Gastroesophageal sphincter (tissue), 4 donors: ENCODE measurements at regions not wholly inside any gene's neighbourhood (a gene's known extent, or its start where the extent isn't known, plus 50 kb on each side); places are given as distances from the start of the nearest gene placed in this dataset.
A peak's percentile ranks its signal among the peaks of the same experiment; 100 is the strongest.

ENCODE experiments used
- ATAC-seq: fragments of 150-250 bp; one replicate; pipeline ENCODE4 v1.9.1; 2016; ENCODE audit warnings: mild to moderate bottlenecking, moderate library complexity
- H3K27ac ChIP-seq, 4 donors: fragments of 200-600 bp; sonication (generic) in 3 of 4; 1 replicate in 3 of 4; 2 replicates in 1 of 4; pipeline ENCODE4 v1.5.1; 2016 to 2019
- H3K27me3 ChIP-seq: fragments of 200-600 bp; sonication (generic); one replicate; pipeline ENCODE4 v1.5.1; 2019
- H3K36me3 ChIP-seq, 2 donors: fragments of 200-600 bp; sonication (generic); one replicate each; pipeline ENCODE4 v1.5.1; 2019; ENCODE audit warnings: control low read depth in 1 of 2
- H3K4me1 ChIP-seq, 3 donors: fragments of 200-600 bp; sonication (generic); 1 replicate in 2 of 3; 2 replicates in 1 of 3; pipeline ENCODE4 v1.5.1; 2016 to 2019; ENCODE audit warnings: control low read depth in 2 of 3
- H3K4me3 ChIP-seq, 2 donors: fragments of 200-600 bp; sonication (generic); one replicate each; pipeline ENCODE4 v1.5.1; 2019; ENCODE audit warnings: mild to moderate bottlenecking in 1 of 2, moderate library complexity in 1 of 2
- H3K9me3 ChIP-seq, 3 donors: fragments of 200-600 bp; sonication (generic); one replicate each; pipeline ENCODE4 v1.5.1; 2017 to 2019; ENCODE audit warnings: control low read depth in 2 of 3
- CTCF ChIP-seq, 4 experiments: fragments of 200-600 bp in 2 of 4; fragments of 450-650 bp in 2 of 4; sonication (generic) in 1 of 4; IDR thresholded peaks; one replicate each; pipeline ENCODE4 v1.5.1; 2017 to 2019; ENCODE audit warnings: antibody characterized with exemption in 4 of 4, mild to moderate bottlenecking in 2 of 4, moderate library complexity in 2 of 4
- EP300 ChIP-seq: sonication (generic); formaldehyde crosslinking; IDR thresholded peaks from one replicate; pipeline ENCODE4 v1.6.1; 2017; ENCODE audit warnings: antibody characterized with exemption, mild to moderate bottlenecking
- POLR2A ChIP-seq, 2 donors: fragments of 450-650 bp; IDR thresholded peaks; one replicate each; pipeline ENCODE4 v1.6.1; 2017; ENCODE audit warnings: antibody characterized with exemption in 2 of 2, mild to moderate bottlenecking in 2 of 2, moderate library complexity in 1 of 2
- POLR2AphosphoS5 ChIP-seq: sonication (generic); formaldehyde crosslinking; IDR thresholded peaks from one replicate; pipeline ENCODE4 v1.6.1; 2017; ENCODE audit warnings: antibody characterized with exemption
- WGBS, 2 donors: methylation state at CpG; one replicate each; pipeline ENCODE4 v1.1.5; 2018; ENCODE audit warnings: low coverage in 1 of 2; 5-methylcytosine and 5-hydroxymethylcytosine counted together

DNA sequence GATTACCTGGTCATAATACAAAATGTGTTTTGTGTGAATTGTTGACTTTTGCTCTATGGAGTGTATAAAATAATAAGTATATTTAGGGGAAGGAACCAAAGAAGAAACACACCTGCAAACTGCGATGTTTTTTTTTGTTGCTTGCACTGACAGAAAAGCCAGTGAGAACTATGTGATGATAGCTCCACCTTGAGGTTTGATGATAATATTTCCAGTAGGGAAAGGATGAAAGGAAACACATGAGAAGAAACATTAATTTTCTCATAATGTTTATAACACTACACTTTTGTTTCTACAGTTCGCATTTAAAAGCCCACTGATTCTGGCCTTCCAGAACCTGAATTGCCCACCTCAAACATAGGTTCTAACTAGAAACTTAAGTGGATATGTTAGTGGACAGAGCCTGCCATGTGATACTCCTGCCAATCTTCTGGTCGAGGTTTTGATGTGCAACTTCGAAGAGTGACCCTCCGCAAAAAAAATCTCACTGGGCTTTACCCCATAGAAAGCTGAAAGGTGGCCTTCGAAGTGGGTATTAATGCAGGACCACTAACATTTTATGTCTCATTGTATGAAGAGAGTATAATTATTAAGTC, 476.4 kb upstream of the SPHKAP start:
- WGBS, 2 donors, result 40 to 45% methylated on average over 6 of the region's 6 CpGs
- H3K27ac ChIP-seq, result no peak overlapping the region
- TF ChIP-seq POLR2AphosphoS5, result no peak
- peak in 1 of 4 experiments; percentile 19 for TF ChIP-seq CTCF (IDR thresholded peaks at IDR 0.05)
- H3K4me1 ChIP-seq, result no peaks in the 10 kb centered on the region
- no peaks in the 10 kb centered on the region for H3K36me3 ChIP-seq
- no peak overlapping the region for H3K4me3 ChIP-seq
- ATAC-seq, result no peak
- H3K27me3 ChIP-seq, result no peaks in the 10 kb centered on the region
- no peaks in the 10 kb centered on the region for H3K9me3 ChIP-seq

DNA sequence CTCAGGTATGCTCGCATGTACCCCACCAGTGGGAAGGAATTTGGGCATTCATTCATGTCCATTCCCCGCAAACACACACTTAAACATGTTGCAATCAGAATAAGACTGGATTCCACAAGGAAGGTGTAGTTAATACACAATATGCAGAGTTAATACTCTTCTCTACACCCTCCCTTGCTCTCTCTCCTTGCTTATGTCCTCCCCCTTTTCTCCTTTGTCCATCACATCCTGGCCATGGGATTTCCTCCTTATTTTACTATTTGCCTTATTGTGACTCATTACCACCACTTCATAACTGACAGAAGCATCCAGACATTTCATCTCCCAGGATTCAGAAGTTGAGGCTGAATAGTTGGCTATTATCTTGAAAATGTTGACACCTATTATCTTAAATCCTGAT, 473.8 kb upstream of the SPHKAP start:
- Histone ChIP-seq H3K27me3 (no peaks in the 10 kb centered on the region), H3K4me1 (no peaks in the 10 kb centered on the region), H3K36me3 (no peaks in the 10 kb centered on the region), H3K27ac (no peak overlapping the region), H3K9me3 (no peaks in the 10 kb centered on the region), H3K4me3 (no peak overlapping the region)
- no peak for TF ChIP-seq POLR2AphosphoS5
- TF ChIP-seq CTCF (IDR thresholded peaks at IDR 0.05), result no peak
- TF ChIP-seq POLR2A (IDR thresholded peaks at IDR 0.05), result no peak
- TF ChIP-seq EP300, result no peak
- WGBS, 2 donors, result 80 to 89% methylated on average over 1 to 2 of the region's 2 CpGs
- ATAC-seq, result no peak

- ATAC-seq, result no peak
- Histone ChIP-seq H3K9me3 (no peaks in the 10 kb centered on the region), H3K4me1 (no peaks in the 10 kb centered on the region), H3K4me3 (no peak overlapping the region), H3K27ac (no peak overlapping the region), H3K36me3 (no peaks in the 10 kb centered on the region), H3K27me3 (no peaks in the 10 kb centered on the region)
- TF ChIP-seq POLR2AphosphoS5, result no peak
- TF ChIP-seq POLR2A (IDR thresholded peaks at IDR 0.05), result no peak
- TF ChIP-seq EP300, result no peak
- no peak for TF ChIP-seq CTCF (IDR thresholded peaks at IDR 0.05)
- 71 to 93% methylated on average over 2 of the region's 2 CpGs for WGBS, 2 donors
Measured at GRCh38 chr2:228654707-228655106, 473.2 kb upstream of the SPHKAP start.

DNA sequence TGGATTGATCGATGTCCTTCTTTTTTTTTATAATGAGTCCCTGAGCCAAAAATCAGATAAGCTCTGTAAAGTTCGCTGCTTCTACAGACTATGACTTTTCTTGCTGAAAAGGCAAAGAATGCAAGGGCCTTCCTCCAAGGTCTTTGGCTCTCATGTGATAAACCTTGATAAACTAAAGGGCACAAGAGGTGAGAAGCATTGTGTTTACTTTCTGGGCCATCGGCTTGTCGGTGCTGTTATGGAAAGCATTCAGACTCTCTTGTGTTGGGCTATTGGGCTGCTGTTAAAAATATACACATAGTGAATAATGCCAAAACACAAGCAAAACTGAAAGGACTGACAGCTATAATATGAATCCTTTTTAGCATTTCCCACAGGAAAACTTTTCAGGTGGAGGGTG, 472.4 kb upstream of the SPHKAP start:
- 49 to 60% methylated on average over 2 to 4 of the region's 4 CpGs for WGBS, 2 donors
- no peaks in the 10 kb centered on the region for H3K36me3 ChIP-seq
- ATAC-seq, result no peak

More for the DNA sequence above, 472.4 kb upstream of the SPHKAP start:
- Histone ChIP-seq H3K4me1 (no peaks in the 10 kb centered on the region), H3K27me3 (no peaks in the 10 kb centered on the region), H3K9me3 (no peaks in the 10 kb centered on the region), H3K27ac (no peak overlapping the region), H3K4me3 (no peak overlapping the region)
- TF ChIP-seq POLR2AphosphoS5, result no peak
- TF ChIP-seq POLR2A (IDR thresholded peaks at IDR 0.05), result no peak
- TF ChIP-seq EP300, result no peak
- TF ChIP-seq CTCF (IDR thresholded peaks at IDR 0.05), result no peak
